Motor neuron (in vitro differentiated cells): ENCODE measurements at regions not wholly inside any gene's neighbourhood (a gene's known extent, or its start where the extent isn't known, plus 50 kb on each side); places are given as distances from the start of the nearest gene placed in this dataset.

ENCODE experiments used
- ATAC-seq, 8 experiments: fragments of 200-7000 bp; cut with Tn5 transposase; replicated peaks in 6 of 8; 2 replicates each; pipeline ENCODE4 v1.8.0; 2021; ENCODE audit warnings: mild to moderate bottlenecking in 8 of 8, moderate library complexity in 8 of 8
- H3K27ac ChIP-seq, 2 donors: fragments of 250-450 bp; sonication (Bioruptor Pico); 2 replicates each; pipeline ENCODE4 v1.9.0; 2021; ENCODE audit warnings: antibody characterized with exemption in 2 of 2, mild to moderate bottlenecking in 2 of 2, moderate library complexity in 1 of 2
- H3K4me1 ChIP-seq, 2 donors: fragments of 250-450 bp; sonication (Bioruptor Pico); replicated peaks in 1 of 2; 2 replicates each; pipeline ENCODE4 v1.6.1; 2021; ENCODE audit warnings: antibody characterized with exemption in 2 of 2, mild to moderate bottlenecking in 2 of 2, moderate library complexity in 1 of 2
- H3K4me3 ChIP-seq, 5 donors: fragments of 250-450 bp; sonication (Bioruptor Pico); 2 replicates each; pipeline ENCODE4 v1.9.0; 2021; ENCODE audit warnings: antibody characterized with exemption in 5 of 5, mild to moderate bottlenecking in 5 of 5, moderate library complexity in 4 of 5
- WGBS, 10 experiments: fragments of 450-650 bp; shearing (Covaris generic); methylation state at CpG; one replicate each; pipeline ENCODE4 v1.0.0; 2022; 5-methylcytosine and 5-hydroxymethylcytosine counted together
- in situ Hi-C, 9 experiments: fragments of 400-800 bp; cut with MboI; loops; one replicate each; pipeline ENCODE4 v1.15.0; 2021; ENCODE audit warnings: low sequenced_read_pairs in 9 of 9, low pct_unique_long_range_greater_than_20kb in 2 of 9; ENCODE audit not compliant: unreplicated experiment in 9 of 9

DNA sequence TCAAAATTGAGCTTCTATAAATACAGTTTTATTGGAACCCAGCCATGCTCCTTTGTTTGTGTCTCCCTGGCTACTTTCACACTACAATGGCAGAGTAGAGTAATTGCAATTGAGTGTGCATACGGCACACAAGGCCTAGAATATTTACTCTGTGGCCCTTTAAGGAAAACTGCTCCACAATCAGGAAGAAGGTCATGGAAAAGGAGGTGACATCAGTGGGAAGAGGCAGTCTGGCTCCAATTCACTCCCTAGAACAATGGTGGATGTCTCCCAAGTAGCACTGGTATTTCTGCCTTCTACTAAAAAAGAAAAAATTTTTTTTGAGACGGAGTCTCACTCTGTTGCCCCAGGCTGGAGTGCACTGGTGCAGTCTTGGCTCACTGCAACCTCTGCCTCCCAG is 51.3 kb downstream of the KRTAP19-8 start:
- in situ Hi-C loops, result no loop called here
- 14 to 100% (median 55%) methylated on average over 1 to 2 of the region's 2 CpGs; no CpG with 5 or more reads in 4 of the 10 experiments for WGBS, 10 experiments
- Histone ChIP-seq H3K27ac (no peak overlapping the region), H3K4me3 (no peak overlapping the region), H3K4me1 (peaks cover 6 to 10% of the 10 kb centered on the region in 2 donors)
- peak in 1 of 8 experiments; percentile 61 for ATAC-seq

DNA sequence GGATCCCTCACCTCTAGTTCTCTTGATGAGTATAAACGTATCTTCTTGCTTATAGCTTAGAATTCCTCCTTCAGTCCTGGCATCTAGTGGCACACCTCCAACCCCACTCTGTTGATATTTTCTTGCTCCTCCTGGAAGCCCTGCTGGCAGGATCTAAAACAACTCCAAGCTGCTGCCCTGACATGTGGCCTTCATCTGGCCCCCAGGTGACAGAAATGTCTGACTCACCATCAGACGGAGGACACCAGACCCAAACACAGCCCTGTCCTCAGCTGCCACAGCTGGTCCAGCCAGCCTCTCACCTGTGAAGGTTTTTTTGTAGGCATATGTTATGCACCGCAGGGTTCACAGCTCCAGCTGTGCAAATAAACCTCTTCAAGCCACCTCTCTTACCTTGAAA is 53.4 kb downstream of the KRTAP19-8 start:
- WGBS, 10 experiments, result 13 to 88% (median 30%) methylated on average over 1 of the region's 3 CpGs; no CpG with 5 or more reads in 4 of the 10 experiments
- H3K4me3 ChIP-seq, result no peak overlapping the region
- peaks cover 0 to 2% of the 10 kb centered on the region in 2 donors for H3K4me1 ChIP-seq
- no peak overlapping the region for H3K27ac ChIP-seq
- in situ Hi-C loops, result no loop called here
- peak in 3 of 8 experiments; percentile 20 to 54 (median 25) for ATAC-seq

DNA sequence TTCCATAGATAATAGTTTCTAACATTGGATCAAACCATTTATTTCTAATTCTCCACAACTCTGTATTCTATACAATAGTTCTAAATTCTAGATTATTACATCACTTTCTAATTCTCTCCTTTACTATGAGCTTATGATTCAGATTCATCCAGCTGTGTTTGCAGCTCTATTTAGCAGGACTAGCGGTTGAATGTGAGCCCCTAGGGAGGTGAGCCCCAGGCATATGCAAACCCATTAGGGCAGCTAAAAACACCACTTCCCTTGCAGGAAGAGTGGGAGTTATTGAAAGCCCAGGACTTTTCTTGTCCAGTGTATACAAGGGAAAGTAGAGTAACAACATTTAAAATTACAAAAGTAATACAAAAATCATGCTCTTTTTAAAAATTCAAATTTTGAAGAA is 56.9 kb downstream of the KRTAP19-8 start:
- Histone ChIP-seq H3K4me1 (peaks cover 0 to 2% of the 10 kb centered on the region in 2 donors), H3K27ac (no peak overlapping the region), H3K4me3 (no peak overlapping the region)
- in situ Hi-C loops, result no loop called here
- WGBS, 10 experiments, result 33 to 75% (median 50%) methylated on average over 1 of the region's 1 CpG; no CpG with 5 or more reads in 4 of the 10 experiments
- no peak for ATAC-seq

DNA sequence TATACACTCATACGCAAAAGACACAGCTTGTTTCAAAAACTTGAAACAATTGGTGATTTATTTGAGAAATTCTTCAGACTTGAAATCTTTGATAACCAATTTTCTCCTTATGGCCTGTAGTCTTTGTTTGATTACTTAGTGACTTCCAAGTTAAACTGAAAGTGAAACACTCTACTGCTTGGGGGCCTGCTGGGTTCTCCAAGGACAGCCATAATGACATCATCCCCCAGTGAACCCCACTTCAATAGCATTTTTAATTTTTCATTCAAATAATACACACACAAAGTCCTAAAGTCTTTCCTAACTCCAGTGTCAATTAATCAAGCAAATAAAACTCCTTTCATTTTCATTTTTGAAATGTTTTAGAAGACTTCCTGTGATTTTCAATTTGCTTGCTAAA is 59.2 kb downstream of the KRTAP19-8 start:
- H3K4me3 ChIP-seq, result no peak overlapping the region
- ATAC-seq, result peak in 1 of 8 experiments; percentile 34
- H3K4me1 ChIP-seq, result peaks cover 0 to 2% of the 10 kb centered on the region in 2 donors
- in situ Hi-C loops, result no loop called here
- 50 to 100% (median 100%) methylated on average over 1 of the region's 1 CpG; no CpG with 5 or more reads in 5 of the 10 experiments for WGBS, 10 experiments
- H3K27ac ChIP-seq, result no peak overlapping the region

DNA sequence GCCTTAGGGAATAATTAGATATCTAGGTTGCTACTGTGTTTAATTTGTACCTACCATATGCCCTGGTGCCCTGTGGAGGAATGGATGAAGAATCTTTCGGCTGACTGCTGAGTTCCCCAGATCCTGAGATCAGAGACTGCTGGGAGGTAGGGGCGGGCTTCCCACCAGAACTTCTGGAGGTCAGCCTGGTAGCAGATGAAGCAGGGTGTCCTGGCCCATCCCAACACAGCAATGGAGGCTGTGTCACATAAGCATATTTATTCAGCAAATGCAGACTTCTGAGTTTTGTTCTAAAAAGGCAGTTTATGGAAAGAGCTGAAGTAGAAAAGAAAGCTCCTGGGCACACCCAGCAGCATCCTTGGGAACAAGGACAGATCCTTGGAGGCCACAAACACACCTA is 74.0 kb downstream of the KRTAP19-8 start:
- H3K27ac ChIP-seq, result no peak overlapping the region
- ATAC-seq, result peak in 3 of 8 experiments; percentile 22 to 79 (median 57)
- H3K4me3 ChIP-seq, result no peak overlapping the region
- H3K4me1 ChIP-seq, result peaks cover 7 to 13% of the 10 kb centered on the region in 2 donors
- WGBS, 10 experiments, result 43 to 100% (median 86%) methylated on average over 1 to 2 of the region's 2 CpGs; no CpG with 5 or more reads in 6 of the 10 experiments
- in situ Hi-C loops, result no loop called here

DNA sequence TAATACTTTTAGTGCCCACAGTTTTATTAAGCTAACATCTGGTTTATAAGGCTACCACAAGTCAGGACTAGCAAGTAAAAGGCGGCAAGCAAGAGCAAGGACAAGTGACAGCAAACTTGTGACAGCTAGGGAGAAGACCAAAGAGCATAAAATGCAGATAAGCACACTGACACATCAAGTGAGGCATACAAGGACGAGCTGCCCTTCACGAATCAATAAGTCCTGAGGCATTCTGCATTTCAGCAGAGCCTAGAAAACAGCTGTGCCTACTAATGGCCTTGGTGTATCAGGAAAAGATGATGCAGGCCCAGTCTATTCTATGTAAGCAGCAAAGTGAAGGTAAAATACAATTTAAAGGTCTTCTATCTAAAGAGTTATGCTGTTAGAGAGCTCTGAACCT is 74.8 kb downstream of the KRTAP19-8 start:
- in situ Hi-C loops, result no loop called here
- ATAC-seq, result peak in 7 of 8 experiments; percentile 51 to 97 (median 82)
- Histone ChIP-seq H3K4me3 (no peak overlapping the region), H3K27ac (peak overlapping the region in 1 of 2 donors; percentile 33), H3K4me1 (peaks cover 7 to 13% of the 10 kb centered on the region in 2 donors)
- 0 to 100% (median 28%) methylated on average over 1 to 3 of the region's 3 CpGs; no CpG with 5 or more reads in 2 of the 10 experiments for WGBS, 10 experiments

DNA sequence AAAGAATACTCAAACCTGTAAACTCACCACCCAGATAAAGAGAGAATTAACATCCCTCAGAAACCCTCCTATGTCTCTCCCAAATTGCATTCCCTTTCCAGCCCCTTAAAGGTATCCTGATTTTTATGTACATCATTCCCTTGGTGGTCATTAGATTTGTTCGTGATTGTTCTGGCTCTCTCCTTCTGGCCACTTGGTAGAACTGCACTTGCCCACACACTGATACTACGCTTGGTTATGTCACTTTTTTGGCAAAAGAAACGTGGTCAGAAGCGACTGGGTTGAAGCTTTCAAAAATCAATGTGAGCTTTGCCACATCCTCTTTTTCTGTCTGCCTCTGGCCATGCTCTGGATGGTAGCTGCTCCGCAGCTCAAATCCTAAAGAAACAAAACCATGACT is 76.3 kb downstream of the KRTAP19-8 start:
- ATAC-seq, result peak in 2 of 8 experiments; percentile 30 to 42
- no peak overlapping the region for H3K27ac ChIP-seq
- no peak overlapping the region for H3K4me3 ChIP-seq
- peaks cover 7 to 13% of the 10 kb centered on the region in 2 donors for H3K4me1 ChIP-seq
- in situ Hi-C loops, result no loop called here
- 4 to 100% (median 65%) methylated on average over 1 to 5 of the region's 5 CpGs; no CpG with 5 or more reads in 1 of the 10 experiments for WGBS, 10 experiments

DNA sequence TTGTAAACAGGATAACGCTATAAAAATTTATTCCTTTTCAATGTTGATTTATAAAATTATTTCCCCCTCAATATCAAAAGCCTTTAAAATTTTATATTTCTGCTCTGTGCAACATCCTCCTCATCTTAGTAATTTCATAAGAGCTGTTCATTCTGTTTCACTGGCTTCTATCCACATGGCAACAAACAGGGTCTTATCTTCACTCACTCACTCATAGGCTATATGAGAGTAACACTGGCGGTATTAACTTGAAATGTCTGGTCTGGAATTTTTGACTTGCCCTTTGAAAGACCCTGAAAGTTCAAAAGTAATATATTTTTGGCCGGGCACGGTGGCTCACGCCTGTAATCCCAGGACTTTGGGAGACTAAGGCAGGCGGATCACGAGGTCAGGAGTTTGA is 77.4 kb upstream of the KRTAP11-1 start:
- in situ Hi-C loops, result no loop called here
- ATAC-seq, result no peak
- Histone ChIP-seq H3K4me1 (peaks cover 5 to 7% of the 10 kb centered on the region in 2 donors), H3K27ac (no peak overlapping the region), H3K4me3 (no peak overlapping the region)
- 6 to 95% (median 65%) methylated on average over 1 to 7 of the region's 7 CpGs; no CpG with 5 or more reads in 2 of the 10 experiments for WGBS, 10 experiments

DNA sequence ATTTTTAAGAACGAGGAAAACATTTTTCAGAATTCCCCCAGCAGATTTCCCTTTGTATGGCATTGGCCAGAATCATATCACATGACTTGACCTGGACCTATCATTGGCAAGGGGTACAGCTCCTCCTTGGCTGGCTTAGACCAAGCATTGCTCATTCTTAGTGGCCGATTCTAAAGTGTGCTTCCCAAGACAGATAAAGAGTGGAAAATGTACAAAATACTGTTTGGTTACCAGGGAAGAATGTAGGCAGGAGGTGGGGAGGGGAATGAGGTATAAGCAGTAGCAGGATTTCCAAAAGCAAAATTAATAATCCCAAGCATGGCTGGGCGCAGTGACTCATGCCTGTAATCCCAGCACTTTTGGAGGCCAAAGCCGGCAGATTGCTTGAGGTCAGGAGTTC is 75.6 kb upstream of the KRTAP11-1 start:
- no peak for ATAC-seq
- in situ Hi-C loops, result no loop called here
- Histone ChIP-seq H3K4me1 (no peaks in the 10 kb centered on the region), H3K27ac (no peak overlapping the region), H3K4me3 (no peak overlapping the region)
- 0 to 90% (median 50%) methylated on average over 1 to 4 of the region's 4 CpGs; no CpG with 5 or more reads in 2 of the 10 experiments for WGBS, 10 experiments

DNA sequence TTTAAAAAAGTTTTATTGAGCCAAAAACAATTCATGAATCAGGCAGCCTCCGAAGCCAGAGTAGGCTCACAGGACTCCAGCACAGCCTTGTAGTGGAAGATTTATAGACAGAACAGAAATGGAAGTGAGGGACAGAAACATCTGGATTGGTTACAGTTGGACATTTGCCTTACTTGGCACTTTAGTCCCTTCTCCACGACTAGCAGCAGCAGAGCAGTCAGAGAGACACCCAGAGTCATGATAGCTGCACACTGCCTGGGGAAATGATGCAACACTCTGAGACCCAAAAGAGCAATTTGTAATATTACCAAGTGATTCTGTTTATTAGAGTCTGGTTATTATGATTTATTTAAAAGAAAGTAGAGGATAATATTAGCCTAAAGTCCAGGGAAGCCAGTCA is 72.2 kb upstream of the KRTAP11-1 start:
- Histone ChIP-seq H3K4me3 (no peak overlapping the region), H3K27ac (no peak overlapping the region), H3K4me1 (no peaks in the 10 kb centered on the region)
- 0 to 100% (median 37%) methylated on average over 1 to 2 of the region's 2 CpGs for WGBS, 10 experiments
- peak in 2 of 8 experiments; percentile 36 to 76 for ATAC-seq
- in situ Hi-C loops, result no loop called here

DNA sequence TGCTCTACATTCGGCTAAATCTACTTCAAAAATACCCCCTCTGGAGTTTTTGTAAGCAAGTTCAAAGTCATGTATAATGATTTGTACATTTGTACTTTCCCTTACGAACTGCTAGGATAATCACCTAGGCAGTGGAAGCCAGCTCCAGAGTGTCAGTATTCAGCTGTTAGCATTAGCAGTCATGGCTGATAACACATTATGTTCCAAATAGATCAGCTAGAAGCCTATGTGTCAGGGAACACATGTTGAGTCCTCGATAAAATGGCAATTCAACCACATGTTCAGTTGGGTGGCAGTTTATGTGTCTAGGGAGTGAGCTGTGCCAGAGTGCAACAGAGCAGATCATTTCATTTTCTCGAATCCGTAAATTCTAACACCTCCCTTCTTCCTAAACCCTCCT is 65.8 kb upstream of the KRTAP11-1 start:
- Histone ChIP-seq H3K4me3 (no peak overlapping the region), H3K4me1 (no peaks in the 10 kb centered on the region), H3K27ac (no peak overlapping the region)
- ATAC-seq, result no peak
- in situ Hi-C loops, result no loop called here
- 0 to 94% (median 79%) methylated on average over 2 to 5 of the region's 5 CpGs; no CpG with 5 or more reads in 1 of the 10 experiments for WGBS, 10 experiments

DNA sequence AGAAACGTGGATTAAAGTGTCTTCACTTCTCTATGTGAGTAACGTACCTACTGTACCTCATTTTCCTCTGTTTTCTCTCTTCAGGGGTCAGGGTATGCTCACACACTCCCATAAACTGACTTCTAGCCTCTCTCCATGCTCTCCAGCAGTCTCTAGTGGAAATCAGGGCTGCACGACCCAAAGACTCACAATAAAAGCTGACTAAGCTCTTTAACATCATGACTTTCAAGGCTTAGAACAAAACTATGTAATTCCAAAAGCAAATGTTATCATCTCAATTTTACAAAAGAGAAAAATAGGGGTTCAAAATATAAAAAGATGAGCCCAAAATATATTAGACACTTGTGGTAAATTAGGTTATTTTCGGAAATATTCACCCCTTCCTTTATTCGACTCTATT is 62.5 kb upstream of the KRTAP11-1 start:
- no peak for ATAC-seq
- WGBS, 10 experiments, result 0 to 100% (median 71%) methylated on average over 1 to 5 of the region's 5 CpGs

DNA sequence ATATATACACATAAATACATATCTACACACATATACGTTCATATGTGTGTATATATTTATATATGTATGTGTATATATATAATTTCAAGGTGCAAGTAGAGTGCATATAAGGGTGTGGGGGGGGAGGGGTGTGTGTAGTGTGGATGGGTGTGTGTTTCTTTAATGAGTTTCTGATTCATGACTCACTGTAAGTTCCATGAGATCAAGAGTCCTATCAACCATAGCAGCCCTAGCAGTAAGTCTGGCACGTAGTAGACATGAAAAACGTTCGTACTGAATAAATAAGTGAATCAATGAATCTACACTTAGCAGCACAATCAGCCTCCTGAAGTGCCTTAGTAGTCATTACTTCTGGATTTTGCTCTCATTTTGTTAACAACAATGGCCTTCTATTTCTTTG is 61.9 kb upstream of the KRTAP11-1 start:
- ATAC-seq, result peak in 2 of 8 experiments; percentile 57 to 76
- Histone ChIP-seq H3K27ac (no peak overlapping the region), H3K4me3 (no peak overlapping the region), H3K4me1 (no peaks in the 10 kb centered on the region)
- 0 to 92% (median 73%) methylated on average over 1 to 3 of the region's 4 CpGs; no CpG with 5 or more reads in 2 of the 10 experiments for WGBS, 10 experiments
- in situ Hi-C loops, result no loop called here

More for the DNA sequence above, 62.5 kb upstream of the KRTAP11-1 start:
- Histone ChIP-seq H3K4me3 (no peak overlapping the region), H3K4me1 (no peaks in the 10 kb centered on the region), H3K27ac (no peak overlapping the region)
- in situ Hi-C loops, result no loop called here

DNA sequence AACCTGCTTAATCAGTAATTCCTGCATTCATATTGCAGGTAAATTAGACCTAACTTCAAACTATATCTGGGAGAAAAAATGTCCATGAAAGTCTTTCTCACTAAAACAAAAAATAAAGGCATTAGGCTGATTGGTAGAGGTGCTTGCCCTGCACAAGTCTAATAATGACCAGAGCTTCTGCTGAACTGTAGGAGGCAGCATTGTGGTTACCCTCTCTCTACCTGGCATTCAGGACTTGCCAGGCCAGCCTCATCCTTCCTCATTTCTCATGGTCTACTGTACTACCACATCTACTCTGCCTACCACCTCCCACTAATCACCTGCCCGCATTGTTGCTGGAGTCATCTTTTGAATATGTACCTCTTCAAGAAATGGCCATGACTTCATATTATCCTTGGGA is 60.8 kb upstream of the KRTAP11-1 start:
- H3K4me3 ChIP-seq, result no peak overlapping the region
- ATAC-seq, result no peak
- no peak overlapping the region for H3K27ac ChIP-seq
- in situ Hi-C loops, result no loop called here
- no peaks in the 10 kb centered on the region for H3K4me1 ChIP-seq
- 60 to 100% (median 100%) methylated on average over 1 of the region's 1 CpG; no CpG with 5 or more reads in 6 of the 10 experiments for WGBS, 10 experiments
